OCI-LY3 (cell line): ENCODE measurements at regions not wholly inside any gene's neighbourhood (a gene's known extent, or its start where the extent isn't known, plus 50 kb on each side); places are given as distances from the start of the nearest gene placed in this dataset.

ENCODE experiments used
- H2AFZ ChIP-seq: fragments of 200-600, 300-600 bp; shearing (Covaris generic); 2 replicates; pipeline ENCODE4 v1.6.0; 2014; ENCODE audit warnings: antibody characterized with exemption, low read depth, low read length
- H3K27ac ChIP-seq: fragments of 200-600, 300-600 bp; sonication (generic); 2 replicates; pipeline ENCODE4 v1.5.1; 2014; ENCODE audit warnings: mild to moderate bottlenecking, low read length, moderate library complexity, mixed read lengths
- H3K27me3 ChIP-seq: fragments of 200-600, 300-600 bp; sonication (generic); 2 replicates; pipeline ENCODE4 v1.6.1; 2014; ENCODE audit warnings: low read depth, low read length, mixed read lengths
- H3K36me3 ChIP-seq: fragments of 200-600, 300-600 bp; sonication (generic); replicated peaks from 2 replicates; pipeline ENCODE3; 2014; ENCODE audit warnings: low read depth, low read length, mixed read lengths
- H3K4me1 ChIP-seq: fragments of 300-600, 200-600 bp; sonication (generic); 2 replicates; pipeline ENCODE4 v1.6.1; 2014; ENCODE audit warnings: low read length, mixed read lengths
- H3K4me2 ChIP-seq: fragments of 200-600, 300-600 bp; sonication (generic); 2 replicates; pipeline ENCODE4 v1.6.1; 2014; ENCODE audit warnings: low read length, mixed read lengths
- H3K4me3 ChIP-seq: fragments of 300-600, 200-600 bp; sonication (generic); 2 replicates; pipeline ENCODE4 v1.5.1; 2014; ENCODE audit warnings: antibody characterized with exemption, mild to moderate bottlenecking, low read length, moderate library complexity
- H3K79me2 ChIP-seq: fragments of 300-600, 200-600 bp; shearing (Covaris generic); 2 replicates; pipeline ENCODE4 v1.6.1; 2014; ENCODE audit warnings: mild to moderate bottlenecking, low read length, mixed read lengths
- H3K9ac ChIP-seq: fragments of 300-600, 200-600 bp; shearing (Covaris generic); 2 replicates; pipeline ENCODE4 v1.6.0; 2014; ENCODE audit warnings: mild to moderate bottlenecking, low read length, moderate library complexity
- H3K9me3 ChIP-seq: fragments of 200-600, 300-600 bp; shearing (Covaris generic); 2 replicates; pipeline ENCODE4 v1.6.1; 2014; ENCODE audit warnings: low read length, mixed read lengths; ENCODE audit not compliant: insufficient read depth
- H4K20me1 ChIP-seq: fragments of 200-600, 300-600 bp; sonication (generic); 2 replicates; pipeline ENCODE4 v1.6.1; 2016; ENCODE audit warnings: low read length, mixed read lengths; ENCODE audit not compliant: insufficient read depth
- CTCF ChIP-seq: fragments of 200-600, 300-600 bp; sonication (generic); IDR thresholded peaks from 2 replicates; pipeline ENCODE4 v1.5.1; 2014; ENCODE audit warnings: antibody characterized with exemption, low read length, low read depth
- EZH2phosphoT487 ChIP-seq: fragments of 200-600 bp; shearing (Covaris generic); IDR thresholded peaks from 2 replicates; pipeline ENCODE4 v1.6.1; 2018; ENCODE audit warnings: antibody characterized with exemption, mixed run types, low read depth

GRCh38 chr4:187362937-187363857 lies 632.4 kb upstream of the ZFP42 start:
- Histone ChIP-seq H3K36me3 (no peaks in the 10 kb centered on the region), H3K4me2 (no peak overlapping the region), H3K4me3 (no peak overlapping the region), H3K27me3 (no peaks in the 10 kb centered on the region), H3K79me2 (no peaks in the 10 kb centered on the region), H3K9ac (no peak overlapping the region), H3K4me1 (no peaks in the 10 kb centered on the region), H4K20me1 (no peaks in the 10 kb centered on the region), H3K9me3 (no peaks in the 10 kb centered on the region), H3K27ac (no peak overlapping the region), H2AFZ (no peak overlapping the region)
- TF ChIP-seq EZH2phosphoT487 (no peak), CTCF (no peak)

GRCh38 chr4:187364401-187364800 lies 631.2 kb upstream of the ZFP42 start:
- H3K4me3 ChIP-seq, result no peak overlapping the region
- H3K9ac ChIP-seq, result no peak overlapping the region
- H4K20me1 ChIP-seq, result no peaks in the 10 kb centered on the region
- no peak overlapping the region for H3K27ac ChIP-seq
- H2AFZ ChIP-seq, result no peak overlapping the region
- H3K36me3 ChIP-seq, result no peaks in the 10 kb centered on the region
- no peak for TF ChIP-seq CTCF
- no peak for TF ChIP-seq EZH2phosphoT487
- no peaks in the 10 kb centered on the region for H3K9me3 ChIP-seq
- H3K4me2 ChIP-seq, result no peak overlapping the region
- H3K4me1 ChIP-seq, result no peaks in the 10 kb centered on the region
- H3K27me3 ChIP-seq, result no peaks in the 10 kb centered on the region
- no peaks in the 10 kb centered on the region for H3K79me2 ChIP-seq

GRCh38 chr4:187364851-187365250 lies 630.7 kb upstream of the ZFP42 start:
- H3K36me3 ChIP-seq, result no peaks in the 10 kb centered on the region
- no peak overlapping the region for H3K27ac ChIP-seq
- no peak overlapping the region for H3K9ac ChIP-seq
- no peaks in the 10 kb centered on the region for H4K20me1 ChIP-seq
- no peaks in the 10 kb centered on the region for H3K79me2 ChIP-seq
- no peak overlapping the region for H3K4me2 ChIP-seq
- no peak overlapping the region for H3K4me3 ChIP-seq
- TF ChIP-seq CTCF (no peak), EZH2phosphoT487 (no peak)
- no peaks in the 10 kb centered on the region for H3K27me3 ChIP-seq
- H3K4me1 ChIP-seq, result no peaks in the 10 kb centered on the region
- H2AFZ ChIP-seq, result no peak overlapping the region
- H3K9me3 ChIP-seq, result no peaks in the 10 kb centered on the region

GRCh38 chr4:187366530-187366929 lies 629.0 kb upstream of the ZFP42 start:
- H4K20me1 ChIP-seq, result no peaks in the 10 kb centered on the region
- no peaks in the 10 kb centered on the region for H3K27me3 ChIP-seq
- no peak overlapping the region for H2AFZ ChIP-seq
- no peak overlapping the region for H3K9ac ChIP-seq
- H3K4me3 ChIP-seq, result no peak overlapping the region
- no peaks in the 10 kb centered on the region for H3K9me3 ChIP-seq
- H3K27ac ChIP-seq, result no peak overlapping the region
- no peaks in the 10 kb centered on the region for H3K79me2 ChIP-seq
- H3K4me2 ChIP-seq, result no peak overlapping the region
- H3K4me1 ChIP-seq, result no peaks in the 10 kb centered on the region
- H3K36me3 ChIP-seq, result no peaks in the 10 kb centered on the region
- TF ChIP-seq CTCF (no peak), EZH2phosphoT487 (no peak)
